ENCODE measurements at regions not wholly inside any gene's neighbourhood (a gene's known extent, or its start where the extent isn't known, plus 50 kb on each side); places are given as distances from the start of the nearest gene placed in this dataset.
A peak's percentile ranks its signal among the peaks of the same experiment; 100 is the strongest.
"Not testable (repeated sequence)": the region's sequence is repeated elsewhere in the genome, so short reads cannot be mapped to it uniquely, and the experiment has no call there.

GRCh38 chr6:137545073-137545472 is 50.9 kb upstream of the OLIG3 start:
- no peak for DNase-seq (ENCODE audit: low spot score)

GRCh38 chr6:137547186-137547585 is 53.0 kb upstream of the OLIG3 start:
- no peak for DNase-seq (ENCODE audit: low spot score)

GRCh38 chr6:137547601-137548000 is 53.4 kb upstream of the OLIG3 start:
- no peak for DNase-seq (ENCODE audit: low spot score)

GRCh38 chr6:137549106-137549505 is 54.9 kb upstream of the OLIG3 start:
- no peak for DNase-seq (ENCODE audit: low spot score)

GRCh38 chr6:137550535-137550934 is 56.3 kb upstream of the OLIG3 start:
- no peak for DNase-seq (ENCODE audit: low spot score)

- no peak for DNase-seq (ENCODE audit: low spot score)
These were observed 58.0 kb upstream of the OLIG3 start for GRCh38 chr6:137552146-137552545.

- DNase-seq (ENCODE audit: low spot score), result no peak
These were observed 58.6 kb upstream of the OLIG3 start for GRCh38 chr6:137552809-137553208.

- not testable (repeated sequence) for DNase-seq (ENCODE audit: low spot score)
These were observed 65.5 kb upstream of the OLIG3 start for GRCh38 chr6:137559521-137560183.

GRCh38 chr6:137560184-137560563 is 66.0 kb upstream of the OLIG3 start:
- no peak for DNase-seq (ENCODE audit: low spot score)

GRCh38 chr6:137568067-137568466 is 73.9 kb upstream of the OLIG3 start:
- DNase-seq (ENCODE audit: low spot score), result no peak

GRCh38 chr6:137570393-137570792 is 76.2 kb upstream of the OLIG3 start:
- no peak for DNase-seq (ENCODE audit: low spot score)

GRCh38 chr6:137571854-137572253 is 77.7 kb upstream of the OLIG3 start:
- no peak for DNase-seq (ENCODE audit: low spot score)

- no peak for DNase-seq (ENCODE audit: low spot score)
These were observed 79.5 kb upstream of the OLIG3 start for GRCh38 chr6:137573739-137574138.

GRCh38 chr6:137579612-137580011 is 85.4 kb upstream of the OLIG3 start:
- DNase-seq (ENCODE audit: low spot score), result no peak

- DNase-seq (ENCODE audit: low spot score), result no peak
These were observed 87.0 kb upstream of the OLIG3 start for GRCh38 chr6:137581019-137581707.

GRCh38 chr6:137583519-137583918 is 89.3 kb upstream of the OLIG3 start:
- DNase-seq (ENCODE audit: low spot score), result not testable (repeated sequence)

GRCh38 chr6:137588472-137588871 is 94.3 kb upstream of the OLIG3 start:
- no peak for DNase-seq (ENCODE audit: low spot score)

GRCh38 chr6:137589067-137589848 is 95.1 kb upstream of the OLIG3 start:
- no peak for DNase-seq (ENCODE audit: low spot score)

- no peak for DNase-seq (ENCODE audit: low spot score)
These were observed 96.5 kb upstream of the OLIG3 start for GRCh38 chr6:137590684-137591083.

GRCh38 chr6:137601471-137601870 is 107.3 kb upstream of the OLIG3 start:
- peak; percentile 34 for DNase-seq (ENCODE audit: low spot score)

GRCh38 chr6:137602313-137603197 is 108.4 kb upstream of the OLIG3 start:
- DNase-seq (ENCODE audit: low spot score), result no peak

- no peak for DNase-seq (ENCODE audit: low spot score)
These were observed 116.5 kb upstream of the OLIG3 start for GRCh38 chr6:137610702-137611101.

All from putamen (tissue), 1 donor.